Adrenal gland (tissue), 5 donors: ENCODE measurements at regions not wholly inside any gene's neighbourhood (a gene's known extent, or its start where the extent isn't known, plus 50 kb on each side); places are given as distances from the start of the nearest gene placed in this dataset.

Experiments used
- POLR2A ChIP-seq, 2 donors: fragments of 450-650 bp; IDR thresholded peaks; one replicate each; pipeline ENCODE4 v1.6.1; 2017; ENCODE audit warnings: antibody characterized with exemption in 2 of 2, mild to moderate bottlenecking in 2 of 2, moderate library complexity in 1 of 2
- TF ChIP-seq, protein P1 (sequence below), 6 experiments: fragments of 450-650 bp in 4 of 6; fragments of 200-600 bp in 2 of 6; sonication (generic) in 1 of 6; IDR thresholded peaks; 1 replicate in 5 of 6; 2 replicates in 1 of 6; pipeline versions ENCODE4 v1.5.1 to v1.8.0; 2016 to 2021; ENCODE audit warnings: antibody characterized with exemption in 6 of 6, mild to moderate bottlenecking in 2 of 6, moderate library complexity in 1 of 6
- donor health status: DM: no; HTN: no; CAD: no.

DNA sequence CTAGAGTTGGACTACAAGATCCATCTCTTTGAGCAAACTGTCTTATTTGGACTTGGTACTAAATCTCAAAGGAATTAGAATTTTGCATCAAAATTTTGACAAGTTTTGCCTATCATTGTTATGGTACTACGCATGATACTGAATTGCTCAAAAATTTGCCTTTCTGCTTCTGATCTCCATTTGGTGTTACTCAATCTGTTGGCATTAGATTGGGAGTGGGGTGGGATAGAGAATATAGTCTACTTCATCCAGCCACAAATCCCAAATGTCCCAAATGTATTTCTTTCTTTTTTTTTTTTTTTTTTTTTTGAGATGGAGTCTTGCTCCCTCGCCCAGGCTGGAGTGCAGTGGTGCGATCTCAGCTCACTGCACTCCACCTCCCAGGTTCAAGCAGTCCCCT lies 204.8 kb downstream of the TANC2 start:
- TF ChIP-seq, protein P1, sequence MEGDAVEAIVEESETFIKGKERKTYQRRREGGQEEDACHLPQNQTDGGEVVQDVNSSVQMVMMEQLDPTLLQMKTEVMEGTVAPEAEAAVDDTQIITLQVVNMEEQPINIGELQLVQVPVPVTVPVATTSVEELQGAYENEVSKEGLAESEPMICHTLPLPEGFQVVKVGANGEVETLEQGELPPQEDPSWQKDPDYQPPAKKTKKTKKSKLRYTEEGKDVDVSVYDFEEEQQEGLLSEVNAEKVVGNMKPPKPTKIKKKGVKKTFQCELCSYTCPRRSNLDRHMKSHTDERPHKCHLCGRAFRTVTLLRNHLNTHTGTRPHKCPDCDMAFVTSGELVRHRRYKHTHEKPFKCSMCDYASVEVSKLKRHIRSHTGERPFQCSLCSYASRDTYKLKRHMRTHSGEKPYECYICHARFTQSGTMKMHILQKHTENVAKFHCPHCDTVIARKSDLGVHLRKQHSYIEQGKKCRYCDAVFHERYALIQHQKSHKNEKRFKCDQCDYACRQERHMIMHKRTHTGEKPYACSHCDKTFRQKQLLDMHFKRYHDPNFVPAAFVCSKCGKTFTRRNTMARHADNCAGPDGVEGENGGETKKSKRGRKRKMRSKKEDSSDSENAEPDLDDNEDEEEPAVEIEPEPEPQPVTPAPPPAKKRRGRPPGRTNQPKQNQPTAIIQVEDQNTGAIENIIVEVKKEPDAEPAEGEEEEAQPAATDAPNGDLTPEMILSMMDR (IDR thresholded peaks at IDR 0.05): no peak
- no peak for TF ChIP-seq POLR2A (IDR thresholded peaks at IDR 0.05)
